ENCODE measurements at regions not wholly inside any gene's neighbourhood (a gene's known extent, or its start where the extent isn't known, plus 50 kb on each side); places are given as distances from the start of the nearest gene placed in this dataset.
A peak's percentile ranks its signal among the peaks of the same experiment; 100 is the strongest.

DNA sequence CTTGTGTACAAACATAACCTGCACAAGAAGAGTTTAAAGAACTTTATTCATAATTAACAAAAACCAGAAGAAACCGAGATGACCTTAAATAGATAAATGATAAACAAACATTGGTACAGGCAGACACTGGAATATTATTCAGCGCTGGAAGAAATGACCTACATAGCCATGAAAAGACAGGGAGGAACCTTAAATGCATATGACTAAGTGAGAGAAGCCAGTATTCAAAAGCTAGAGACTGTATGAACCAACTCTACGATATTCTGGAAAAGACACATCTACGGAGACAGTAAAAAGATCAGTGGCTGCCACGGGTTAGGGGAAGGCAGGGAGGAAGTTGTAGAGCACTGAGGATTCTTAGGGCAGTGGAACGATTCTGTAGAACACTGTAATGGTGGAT, 333.8 kb upstream of the AKR1E2 start:
- DNase-seq: no peak

DNA sequence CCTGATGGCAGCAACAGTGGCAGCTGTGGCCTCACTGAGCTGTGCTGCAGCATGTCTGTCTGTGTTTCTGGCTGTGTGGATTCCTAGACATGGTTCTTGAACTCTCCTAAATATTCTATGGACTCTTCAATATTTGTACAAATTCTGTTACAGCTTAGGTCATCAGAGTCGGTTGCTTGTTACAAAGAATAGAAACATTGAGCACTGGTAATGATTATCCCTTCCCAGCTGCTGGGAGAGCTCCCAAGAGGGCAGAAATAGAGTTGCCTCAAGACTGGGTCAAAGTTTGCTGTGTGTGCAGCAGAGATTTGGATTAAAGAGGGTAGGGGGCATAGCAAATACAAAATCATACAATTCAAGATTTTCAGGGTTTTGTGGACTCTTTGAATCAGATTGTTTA, 337.1 kb upstream of the AKR1E2 start:
- DNase-seq: no peak

DNA sequence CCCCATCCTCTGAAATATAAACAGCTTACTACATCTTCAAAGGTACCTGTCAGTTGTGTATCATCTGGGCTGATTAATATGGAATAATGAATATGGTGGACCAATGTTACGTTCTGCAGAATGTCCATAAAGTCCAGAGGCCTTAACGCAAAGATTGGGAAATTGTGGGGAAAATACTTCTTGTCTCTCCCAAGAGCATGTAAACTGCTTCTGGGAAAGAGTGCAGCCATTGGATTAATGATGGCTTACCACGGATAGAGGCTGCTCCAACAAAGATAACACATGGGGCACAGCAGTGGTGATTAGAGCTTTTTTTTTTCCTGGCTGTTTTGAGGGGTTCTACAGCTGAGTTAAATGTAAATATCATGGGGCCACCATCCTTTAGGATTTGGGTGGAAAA, 340.4 kb upstream of the AKR1E2 start:
- DNase-seq: no peak

DNA sequence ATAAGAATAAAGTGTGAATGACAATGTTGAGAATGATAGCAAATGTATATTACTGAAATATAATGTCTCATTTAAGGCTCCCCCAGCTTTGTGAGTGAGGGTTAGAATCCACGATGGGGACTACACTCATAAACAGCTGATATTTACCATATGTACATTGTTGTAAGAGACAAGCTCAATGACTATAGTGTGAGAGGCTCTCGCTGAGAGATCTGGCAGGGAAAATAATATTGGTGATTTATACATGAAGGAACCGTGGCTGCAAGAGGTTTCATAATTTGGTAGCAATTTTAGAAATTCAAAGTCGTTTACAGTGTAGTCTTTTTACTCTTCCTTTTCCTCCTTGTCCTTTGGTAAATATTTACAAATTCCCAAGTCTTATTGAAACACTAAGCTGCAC, 342.2 kb upstream of the AKR1E2 start:
- DNase-seq: peak in 1 of 3 donors; percentile 42

DNA sequence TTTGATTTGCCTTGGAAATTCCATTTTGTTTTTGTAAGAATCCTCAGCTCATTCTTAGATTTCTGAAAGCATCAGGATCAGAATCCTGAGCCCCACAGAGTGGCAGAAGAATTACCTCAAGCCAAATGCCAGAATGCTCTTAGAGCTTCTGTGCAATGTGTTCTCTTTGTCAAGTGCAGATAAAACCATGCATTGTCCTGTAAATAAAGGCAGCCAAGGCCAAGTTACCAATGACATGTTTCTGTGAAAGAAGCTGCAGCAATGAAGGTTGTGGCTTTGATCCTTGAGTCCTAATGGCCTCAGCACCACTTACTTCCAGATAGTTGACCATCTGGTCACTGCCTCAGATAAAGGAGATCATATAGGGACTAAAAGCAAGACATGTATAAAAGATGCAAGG, 343.3 kb upstream of the AKR1E2 start:
- no peak for DNase-seq

DNA sequence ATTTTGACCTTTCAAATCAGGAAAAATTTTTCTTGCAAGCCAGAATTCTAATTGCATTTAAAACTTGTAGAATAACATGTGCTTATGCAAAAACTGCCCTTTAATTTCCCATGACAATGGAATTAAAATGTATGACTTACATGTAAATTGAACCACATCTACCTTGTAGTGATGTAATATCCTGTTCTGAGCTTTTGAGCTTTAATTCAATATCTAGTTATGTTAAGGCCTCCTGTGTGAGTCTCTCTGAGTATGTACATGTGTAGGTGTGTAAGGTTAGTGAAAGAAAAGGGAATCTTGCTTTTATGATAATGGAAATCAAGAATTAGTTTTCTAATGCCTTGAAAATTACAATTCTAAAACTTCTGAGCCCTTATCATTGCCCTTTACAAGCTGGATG, 344.8 kb upstream of the AKR1E2 start:
- DNase-seq: no peak

DNA sequence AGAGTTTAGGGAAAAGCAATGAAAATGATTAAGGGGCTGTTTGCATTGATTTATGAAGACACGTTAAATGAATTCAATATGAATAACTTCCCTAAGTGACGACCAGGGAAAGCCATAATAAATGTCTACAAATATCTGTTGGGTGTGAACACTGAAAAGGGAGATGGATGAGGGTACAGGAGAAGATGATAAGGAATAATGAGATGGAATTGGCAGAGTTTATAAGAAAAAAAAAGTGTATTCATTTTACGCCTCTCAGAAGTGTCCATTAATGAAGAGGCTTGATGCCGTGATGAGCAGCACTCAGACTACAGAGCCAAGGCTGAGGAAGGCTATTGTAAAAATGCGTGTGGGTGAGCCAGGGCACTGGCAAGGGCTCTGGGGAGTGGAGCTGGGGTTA, 346.7 kb upstream of the AKR1E2 start:
- DNase-seq: no peak

DNA sequence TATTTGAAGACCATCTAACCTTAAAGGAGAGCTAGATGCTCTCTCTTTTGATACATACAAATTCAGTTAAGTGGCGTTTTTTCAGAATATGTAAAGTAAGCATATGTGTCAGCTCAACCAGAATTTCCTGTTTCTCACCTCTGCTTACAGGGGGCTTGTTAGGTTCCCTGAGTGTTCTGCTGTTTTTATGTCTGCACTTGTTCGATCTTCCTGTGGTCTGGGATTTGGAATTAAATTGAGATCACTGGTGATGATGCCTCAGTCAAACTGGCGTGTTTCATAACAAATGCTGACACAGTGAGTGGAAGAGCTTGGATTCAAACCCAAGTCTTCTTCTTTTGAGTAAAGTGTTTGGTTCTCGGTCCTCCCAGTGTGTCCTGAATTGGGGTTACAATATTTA, 348.3 kb upstream of the AKR1E2 start:
- no peak for DNase-seq

DNA sequence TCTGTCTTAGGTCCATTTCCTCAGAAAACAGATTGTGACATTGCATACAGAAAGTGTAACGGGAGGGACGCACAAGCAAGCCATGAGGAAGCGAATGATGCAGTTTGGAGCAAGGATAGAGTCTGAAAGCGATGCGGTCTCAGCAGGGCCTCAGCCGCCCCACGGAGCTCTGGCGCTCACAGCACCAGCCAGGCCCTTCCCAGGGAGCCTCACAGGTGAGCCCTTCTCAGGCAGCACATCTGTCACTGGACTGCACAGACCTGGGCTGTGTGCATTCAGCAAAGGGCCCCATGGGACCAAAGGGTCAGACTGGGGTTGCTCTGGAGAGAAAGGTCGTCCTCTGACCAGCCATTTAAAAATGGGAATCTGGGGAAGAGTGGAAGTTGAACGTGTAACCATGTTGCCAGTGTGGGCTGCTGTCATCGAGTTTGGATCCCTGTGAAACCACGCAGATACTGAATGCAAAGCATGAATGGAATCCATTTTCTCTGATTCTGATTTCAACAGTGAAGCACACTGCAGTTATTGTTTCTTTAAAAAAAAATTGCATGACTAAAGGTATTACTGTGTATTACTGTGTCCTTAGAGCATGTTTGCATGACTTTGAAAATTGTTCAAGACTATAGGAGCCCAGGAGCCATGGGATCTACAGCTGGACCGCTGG, 350.0 kb upstream of the AKR1E2 start:
- DNase-seq: no peak

DNA sequence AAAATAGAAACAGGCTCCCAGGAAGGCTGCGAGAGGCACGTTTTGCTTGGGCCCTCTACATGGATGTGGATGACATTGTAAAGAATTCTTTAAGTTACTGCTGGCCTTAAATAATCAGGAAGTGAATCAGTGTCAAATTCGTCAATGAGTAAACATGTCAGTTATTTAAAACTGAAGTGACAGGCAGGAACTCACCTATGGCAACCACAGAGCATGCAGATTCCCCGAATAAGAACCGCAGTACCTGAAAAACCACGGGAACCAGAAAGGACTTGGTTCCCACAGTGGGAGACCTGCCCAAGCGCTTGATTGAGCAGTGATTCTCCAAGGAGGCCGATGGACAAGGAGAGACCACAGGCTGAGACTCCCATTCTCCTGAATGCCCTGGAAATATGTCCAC, 351.2 kb upstream of the AKR1E2 start:
- no peak for DNase-seq

DNA sequence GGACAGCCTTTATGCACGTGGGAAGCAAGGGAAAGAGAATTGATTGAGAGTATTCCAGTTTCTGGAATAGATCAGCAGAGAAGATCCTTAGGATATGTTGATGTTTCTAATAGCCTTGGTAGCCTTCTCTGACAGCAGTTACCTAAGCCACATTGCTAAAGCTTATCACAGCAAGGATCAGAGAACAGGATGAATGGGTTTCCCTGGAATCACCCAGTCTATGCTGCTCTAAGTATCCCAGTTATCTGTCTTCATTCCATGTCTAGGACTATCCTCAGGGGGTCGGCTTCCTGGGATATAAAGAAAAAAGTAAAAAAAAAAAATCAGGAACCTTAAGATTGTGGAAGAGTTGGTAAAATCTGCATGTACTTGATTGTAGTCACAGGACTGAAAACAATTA, 352.0 kb upstream of the AKR1E2 start:
- no peak for DNase-seq

DNA sequence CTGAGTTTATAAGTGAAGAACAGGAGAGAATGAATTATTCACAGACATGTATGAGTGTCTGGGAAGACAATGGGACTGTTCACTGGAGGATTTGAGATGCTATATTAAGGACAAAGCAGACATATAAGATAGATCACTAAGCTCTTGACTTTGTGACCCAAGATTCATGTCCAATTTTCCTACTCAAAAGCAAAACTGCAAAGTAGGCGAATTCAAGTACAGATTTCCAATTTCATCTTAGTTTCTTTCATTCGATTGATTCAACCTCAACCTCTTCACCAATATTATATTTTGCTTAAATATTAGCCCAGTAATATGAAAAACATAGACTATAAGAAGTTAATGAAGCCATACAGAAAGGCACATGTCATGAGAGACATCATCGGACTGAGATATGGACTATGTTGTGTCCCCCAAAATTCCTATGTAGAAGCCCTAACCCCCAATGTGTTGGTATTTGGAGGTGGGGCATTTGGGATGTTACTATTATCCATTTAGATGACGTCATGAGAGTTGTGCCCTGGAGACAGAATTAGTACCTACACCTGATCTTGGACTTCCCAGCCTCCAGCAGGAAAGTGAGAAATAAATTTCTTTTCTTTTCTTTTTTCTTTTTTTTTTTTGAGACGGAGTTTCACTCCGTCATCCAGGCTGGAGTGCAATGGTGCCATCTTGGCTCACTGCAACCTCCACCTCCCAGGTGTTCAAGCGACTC, 353.7 kb upstream of the AKR1E2 start:
- DNase-seq: no peak

DNA sequence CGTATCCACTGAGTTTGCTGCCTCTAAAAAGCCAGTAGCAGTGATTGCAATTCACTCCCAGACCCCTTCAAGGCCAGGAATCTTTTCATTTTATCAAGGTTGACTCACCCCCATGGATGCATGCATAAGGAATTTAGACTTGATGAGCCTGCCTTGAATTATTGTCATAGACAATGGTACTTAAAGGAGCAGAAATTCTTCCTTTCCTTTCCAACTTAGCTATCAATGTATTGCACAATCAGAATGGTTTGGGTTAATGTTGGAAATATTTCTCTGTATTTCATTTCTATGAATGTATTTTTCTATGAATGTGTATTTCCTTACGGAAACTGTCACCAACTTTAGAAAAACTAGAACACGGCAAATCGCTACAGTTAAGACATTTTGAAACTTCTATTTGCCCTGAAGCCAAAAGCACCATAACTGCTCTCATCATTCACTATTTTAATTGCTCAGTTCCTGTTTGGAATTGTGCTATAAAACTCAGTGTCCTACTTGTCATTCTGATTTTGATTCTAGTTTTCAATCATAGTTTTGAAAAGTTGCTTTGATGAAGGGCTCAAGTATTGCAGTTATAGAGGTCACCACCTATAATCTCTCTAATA, 355.7 kb upstream of the AKR1E2 start:
- DNase-seq: peak in 1 of 3 donors; percentile 88

DNA sequence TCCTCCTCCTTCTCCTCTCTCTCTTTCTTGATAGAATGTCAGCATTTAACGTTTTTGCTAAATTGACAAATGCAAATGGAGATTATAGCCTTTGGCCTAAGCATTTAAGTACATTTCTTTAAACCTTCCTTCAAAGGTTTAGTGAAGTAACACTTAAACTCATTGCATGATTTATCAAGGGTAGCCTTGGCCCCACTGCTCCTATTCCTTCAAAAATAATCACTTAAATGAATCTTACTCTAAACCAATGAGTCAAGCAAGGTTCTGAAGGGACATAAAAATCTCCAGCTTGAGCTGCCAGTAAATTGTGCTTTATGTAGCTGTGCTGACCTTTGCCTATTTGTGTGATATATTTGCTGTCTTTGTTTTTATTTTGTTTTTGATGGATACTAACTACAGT, 358.5 kb upstream of the AKR1E2 start:
- no peak for DNase-seq

DNA sequence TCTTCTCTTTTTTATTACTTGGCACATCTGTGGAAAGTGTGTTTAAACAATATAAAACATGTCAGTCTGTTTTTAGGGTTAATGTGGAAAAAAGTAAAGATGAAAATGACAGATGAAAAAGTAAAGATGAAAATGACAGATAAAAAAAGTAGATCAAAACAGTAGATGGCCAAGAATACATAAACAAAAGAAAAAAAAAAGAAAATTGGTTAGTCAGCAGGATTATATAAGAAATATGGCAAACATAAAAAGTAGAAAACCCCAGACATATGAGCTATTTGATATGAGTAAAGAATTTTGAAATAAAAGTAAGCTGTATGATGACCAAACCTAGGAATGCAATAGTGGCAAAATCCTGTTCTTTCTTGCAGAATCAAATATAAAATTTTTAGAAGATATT, 365.7 kb upstream of the AKR1E2 start:
- DNase-seq: no peak

DNA sequence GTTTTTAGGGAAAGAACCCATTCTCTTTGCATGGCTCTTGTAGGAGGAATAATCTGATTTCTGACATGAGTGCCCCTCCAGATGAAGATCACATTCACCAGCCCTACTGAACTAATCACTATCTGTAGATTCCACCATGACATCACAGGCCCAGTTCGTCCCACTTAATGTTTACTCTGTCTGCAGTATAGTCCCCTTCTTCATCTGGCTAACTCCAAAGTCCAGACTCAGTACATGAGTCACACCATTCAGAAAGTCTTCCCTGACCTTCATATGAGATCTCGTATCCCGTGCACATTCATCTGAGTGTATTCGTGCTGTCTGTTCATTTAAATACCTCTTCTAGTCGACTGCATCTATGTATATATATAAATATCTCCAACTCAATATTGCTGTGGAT, 366.5 kb upstream of the AKR1E2 start:
- DNase-seq: no peak

DNA sequence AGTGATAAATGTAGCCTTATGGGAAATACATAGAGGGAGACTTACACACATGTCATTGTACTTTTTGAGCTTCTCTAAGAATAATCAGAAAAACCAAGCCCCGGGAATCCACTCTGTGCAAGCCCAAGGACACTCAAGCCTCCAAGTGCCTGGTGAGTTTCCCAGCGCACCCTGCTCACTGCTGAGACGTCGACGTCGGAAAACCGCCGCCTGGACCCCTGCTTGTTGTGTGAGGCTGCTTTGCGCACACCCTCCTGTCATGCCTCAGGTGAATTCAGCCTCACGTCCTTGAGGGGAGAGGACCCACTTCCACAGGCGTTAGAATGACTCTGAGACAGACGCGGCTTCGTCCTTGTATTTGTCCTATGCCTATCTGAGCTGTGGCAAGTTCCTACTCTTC, 368.4 kb upstream of the AKR1E2 start:
- DNase-seq: no peak

DNA sequence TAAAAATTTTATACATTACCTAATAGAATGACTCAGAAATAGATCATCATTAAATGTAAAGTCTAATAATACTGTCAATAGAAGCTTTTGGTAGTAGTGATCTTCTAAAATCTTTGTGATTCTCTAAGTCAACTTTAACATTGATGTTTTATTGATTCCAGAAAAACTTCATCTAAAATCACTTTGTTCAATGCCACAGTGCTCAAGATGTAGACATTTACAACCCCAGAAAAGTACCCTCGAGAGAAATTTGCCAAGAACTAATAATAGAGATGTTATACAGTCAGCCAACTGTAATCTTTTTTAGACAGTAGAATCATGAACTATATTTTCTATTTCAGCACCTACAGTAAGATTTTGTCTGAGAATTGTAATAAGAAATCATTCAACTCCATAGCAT, 369.2 kb upstream of the AKR1E2 start:
- peak in 1 of 3 donors; percentile 8 for DNase-seq

DNA sequence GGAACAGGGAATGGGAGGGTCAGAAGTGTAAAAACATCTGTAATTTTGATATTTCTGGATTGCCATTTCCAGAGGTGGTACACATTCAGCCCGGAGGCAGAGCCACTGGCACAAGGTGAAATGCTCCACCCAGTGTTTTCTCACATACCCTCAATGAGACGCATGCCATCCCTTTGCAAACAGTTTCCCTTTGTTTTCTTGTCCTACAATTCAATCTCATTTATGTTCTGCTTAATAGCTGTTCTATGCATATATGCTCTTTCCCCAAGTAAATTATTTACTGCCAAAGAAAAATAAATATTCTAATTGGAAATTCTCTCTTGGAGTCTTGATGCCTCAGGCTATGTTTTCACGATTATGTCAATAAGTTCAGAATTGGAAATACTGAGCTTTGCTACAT, 369.7 kb upstream of the AKR1E2 start:
- no peak for DNase-seq

DNA sequence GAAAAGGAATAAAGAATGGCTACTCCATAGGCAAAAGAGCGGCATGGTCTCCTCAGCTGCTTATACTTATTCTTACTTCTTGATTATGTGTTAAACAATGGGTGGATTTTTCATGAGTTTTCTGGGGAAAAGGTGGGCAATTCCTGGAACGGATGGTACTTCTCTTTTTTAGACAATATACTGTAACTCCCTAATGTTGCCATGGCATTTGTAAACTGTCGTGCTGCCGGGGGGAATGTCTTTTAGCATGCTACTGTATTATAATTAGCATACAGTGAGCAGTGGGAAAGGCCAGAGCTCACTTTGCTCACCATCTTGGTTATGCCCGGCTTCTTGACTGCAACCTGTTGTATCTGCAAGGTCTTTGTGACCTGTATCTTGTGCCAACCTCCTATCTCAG, 372.1 kb upstream of the AKR1E2 start:
- DNase-seq: no peak

DNA sequence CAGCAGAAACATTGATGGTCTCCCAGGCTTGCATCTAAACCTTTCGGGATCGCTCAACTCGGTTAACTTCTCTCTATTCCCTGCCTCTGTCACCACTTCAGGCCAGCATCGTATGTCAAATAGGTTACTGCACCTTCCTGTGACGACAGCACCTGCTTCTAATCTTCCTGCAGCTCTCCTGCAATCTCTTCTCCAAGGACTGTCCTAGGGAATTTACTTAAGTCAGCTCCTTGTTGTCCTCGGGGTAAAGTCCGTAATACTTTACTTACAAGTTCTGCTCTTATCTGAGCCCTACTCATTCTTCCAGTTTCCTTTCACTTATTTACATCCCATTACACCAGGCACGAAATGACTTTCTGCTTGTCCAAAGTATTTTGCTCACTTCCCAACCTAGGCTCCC, 372.7 kb upstream of the AKR1E2 start:
- DNase-seq: no peak

DNA sequence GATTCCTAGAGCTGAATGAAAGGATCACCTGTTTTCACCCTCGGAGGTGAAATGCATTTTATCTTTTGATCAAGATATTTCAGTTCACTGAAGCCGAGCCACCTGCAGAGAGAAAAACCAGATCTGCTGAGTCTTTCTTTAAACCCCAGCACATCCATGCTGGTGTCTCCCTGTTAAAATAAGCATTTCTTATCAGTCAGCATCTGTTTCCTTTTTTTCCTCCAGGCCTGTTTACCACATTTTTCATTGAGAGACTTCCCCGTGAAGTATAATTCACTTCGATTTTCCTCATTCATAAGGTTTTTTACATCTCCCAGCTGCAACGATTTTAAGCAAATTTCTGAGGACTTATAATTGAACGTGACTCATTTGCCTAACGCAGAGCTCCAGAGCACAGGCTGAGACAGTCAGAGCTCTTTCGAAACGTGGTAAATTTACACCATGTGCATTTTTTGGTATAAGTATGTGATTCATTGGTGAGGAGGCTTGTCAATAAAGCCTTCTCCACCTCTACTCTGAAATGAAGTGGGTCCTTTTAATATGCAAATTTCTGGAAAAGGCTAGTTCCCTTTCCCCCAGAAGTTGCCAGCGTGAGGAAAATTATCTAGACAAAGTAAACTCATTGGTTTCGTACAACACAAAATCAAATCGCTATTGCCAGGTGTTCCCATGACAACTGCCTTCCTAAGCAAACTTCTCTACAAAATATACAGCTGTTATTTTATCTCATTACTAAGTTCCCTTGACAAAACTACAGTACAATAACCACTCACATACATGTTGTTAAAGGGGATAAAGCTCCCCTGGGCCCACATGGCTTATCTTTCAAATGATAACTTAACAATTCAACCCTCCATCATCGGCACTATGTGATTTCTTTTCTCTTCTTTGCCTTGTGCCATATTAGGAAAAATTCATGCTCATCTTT, 374.8 kb upstream of the AKR1E2 start:
- DNase-seq: peak; percentile 38 to 76 (median 66)

Data from muscle of back (tissue), 3 donors.